ENCODE measurements at regions not wholly inside any gene's neighbourhood (a gene's known extent, or its start where the extent isn't known, plus 50 kb on each side); places are given as distances from the start of the nearest gene placed in this dataset.

DNA sequence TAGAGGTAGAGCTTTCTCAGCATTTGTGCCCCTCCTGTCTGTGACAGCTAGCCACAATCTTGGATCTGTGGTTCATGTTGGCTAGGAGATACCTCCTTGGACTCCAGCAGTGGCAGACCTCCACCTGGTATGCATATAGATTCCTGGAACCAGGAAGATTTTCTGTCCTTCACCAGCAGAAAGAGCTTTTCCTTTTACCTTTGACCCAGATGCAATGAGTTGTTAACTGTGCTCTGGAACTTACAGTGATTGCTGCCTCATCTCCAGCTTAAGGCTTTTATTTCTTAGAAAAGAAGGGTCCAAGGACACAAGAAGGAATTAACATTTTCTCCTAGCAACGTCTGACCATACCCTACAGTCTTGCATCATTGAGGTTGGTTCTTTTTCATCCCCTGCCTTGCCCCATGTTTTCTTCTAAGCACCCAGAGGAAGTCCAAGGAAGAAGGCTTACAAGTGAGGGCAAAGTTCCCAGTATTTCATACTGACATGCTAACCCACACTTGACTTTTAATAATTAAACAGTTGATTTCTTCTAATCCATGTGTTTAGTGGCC is 217.1 kb upstream of the ARHGAP24 start:
- Histone ChIP-seq H3K9me1 (replicated peaks; ENCODE audit: control insufficient read depth, extremely low read depth, insufficient read depth, low read length) (no peaks in the 10 kb centered on the region), H2AFZ (ENCODE audit: low read depth, low read length) (no peak overlapping the region), H3K9me3 (replicated peaks; ENCODE audit: control insufficient read depth, insufficient read depth, low read length) (no peaks in the 10 kb centered on the region), H3K27me3 (ENCODE audit: control insufficient read depth in 2 of 2, insufficient read depth in 2 of 2, low read length in 2 of 2) (peaks cover 0 to 4% of the 10 kb centered on the region in 2 experiments), H3K27ac (ENCODE audit: insufficient read depth, low read depth, low read length) (no peak overlapping the region), H3K4me1 (ENCODE audit: control insufficient read depth, extremely low read depth, insufficient read depth, low read length) (no peaks in the 10 kb centered on the region), H3K9ac (replicated peaks; ENCODE audit: extremely low read depth, insufficient read depth, low read length) (no peak overlapping the region), H3K4me2 (ENCODE audit: insufficient read depth, low read length) (no peak overlapping the region), H3K79me2 (ENCODE audit: control insufficient read depth, insufficient read depth, low read length) (no peaks in the 10 kb centered on the region), H4K20me1 (replicated peaks; ENCODE audit: control insufficient read depth, extremely low read depth, insufficient read depth, low read length) (no peaks in the 10 kb centered on the region), H3K36me3 (ENCODE audit: control insufficient read depth in 2 of 2, extremely low read depth in 1 of 2, insufficient read depth in 2 of 2, low read length in 2 of 2) (no peaks in the 10 kb centered on the region), H3K4me3 (replicated peaks in 1 of 3; ENCODE audit: insufficient read depth in 1 of 3, low read depth in 1 of 3, low read length in 3 of 3) (no peak overlapping the region)
- TF ChIP-seq GATA2 (IDR thresholded peaks at IDR 0.05; ENCODE audit: insufficient read depth, insufficient read length, low read depth, low read length) (no peak), POLR2A (IDR thresholded peaks at IDR 0.05; ENCODE audit: low read depth, low read length) (no peak), EZH2 (IDR thresholded peaks at IDR 0.05; ENCODE audit: borderline replicate concordance, low read depth, low read length, severe bottlenecking) (no peak), JUN (IDR thresholded peaks at IDR 0.05; ENCODE audit: borderline replicate concordance, insufficient read depth, insufficient read length, low read depth) (no peak), MYC (IDR thresholded peaks at IDR 0.05; ENCODE audit: low read depth, low read length) (no peak), POLR2AphosphoS5 (IDR thresholded peaks at IDR 0.05; ENCODE audit: insufficient read depth, low read depth, low read length) (no peak), MAX (IDR thresholded peaks at IDR 0.05; ENCODE audit: insufficient read depth, insufficient read length) (no peak)
- CTCF ChIA-PET, result no interaction called here
- DNase-seq (ENCODE audit: low read depth, low spot score) (no peak), FAIRE-seq (no peak)
- intact Hi-C loops (cut with micrococcal nuclease), result no loop called here
- BruUV-seq (replicated peaks), result no TSS peak
- dilution Hi-C loops (cut with MboI; ENCODE audit: extremely low pct_ligation_motif_present, low sequenced_read_pairs), result no loop called here
- POLR2A ChIA-PET, result no interaction called here

GRCh38 chr4:85260064-85260463 is 214.9 kb upstream of the ARHGAP24 start:
- no peak overlapping the region for H2AFZ ChIP-seq (ENCODE audit: low read depth, low read length)
- no peak overlapping the region for H3K27ac ChIP-seq (ENCODE audit: insufficient read depth, low read depth, low read length)
- H3K79me2 ChIP-seq (ENCODE audit: control insufficient read depth, insufficient read depth, low read length), result no peaks in the 10 kb centered on the region
- FAIRE-seq, result no peak
- CTCF ChIA-PET, result interaction anchor here (0.8 kb wide), 1 partner anchor 18 kb away, joined by 3 read pairs; no protein-coding TSS in a partner anchor
- BruUV-seq (replicated peaks), result no TSS peak
- dilution Hi-C loops (cut with MboI; ENCODE audit: extremely low pct_ligation_motif_present, low sequenced_read_pairs), result no loop called here
- H3K4me2 ChIP-seq (ENCODE audit: insufficient read depth, low read length), result no peak overlapping the region
- no peaks in the 10 kb centered on the region for H3K4me1 ChIP-seq (ENCODE audit: control insufficient read depth, extremely low read depth, insufficient read depth, low read length)
- H3K9ac ChIP-seq (replicated peaks; ENCODE audit: extremely low read depth, insufficient read depth, low read length), result no peak overlapping the region
- peaks cover 0 to 4% of the 10 kb centered on the region in 2 experiments for H3K27me3 ChIP-seq (ENCODE audit: control insufficient read depth in 2 of 2, insufficient read depth in 2 of 2, low read length in 2 of 2)
- H3K4me3 ChIP-seq (replicated peaks in 1 of 3; ENCODE audit: insufficient read depth in 1 of 3, low read depth in 1 of 3, low read length in 3 of 3), result no peak overlapping the region
- no peak for DNase-seq (ENCODE audit: low read depth, low spot score)
- TF ChIP-seq, protein P1, sequence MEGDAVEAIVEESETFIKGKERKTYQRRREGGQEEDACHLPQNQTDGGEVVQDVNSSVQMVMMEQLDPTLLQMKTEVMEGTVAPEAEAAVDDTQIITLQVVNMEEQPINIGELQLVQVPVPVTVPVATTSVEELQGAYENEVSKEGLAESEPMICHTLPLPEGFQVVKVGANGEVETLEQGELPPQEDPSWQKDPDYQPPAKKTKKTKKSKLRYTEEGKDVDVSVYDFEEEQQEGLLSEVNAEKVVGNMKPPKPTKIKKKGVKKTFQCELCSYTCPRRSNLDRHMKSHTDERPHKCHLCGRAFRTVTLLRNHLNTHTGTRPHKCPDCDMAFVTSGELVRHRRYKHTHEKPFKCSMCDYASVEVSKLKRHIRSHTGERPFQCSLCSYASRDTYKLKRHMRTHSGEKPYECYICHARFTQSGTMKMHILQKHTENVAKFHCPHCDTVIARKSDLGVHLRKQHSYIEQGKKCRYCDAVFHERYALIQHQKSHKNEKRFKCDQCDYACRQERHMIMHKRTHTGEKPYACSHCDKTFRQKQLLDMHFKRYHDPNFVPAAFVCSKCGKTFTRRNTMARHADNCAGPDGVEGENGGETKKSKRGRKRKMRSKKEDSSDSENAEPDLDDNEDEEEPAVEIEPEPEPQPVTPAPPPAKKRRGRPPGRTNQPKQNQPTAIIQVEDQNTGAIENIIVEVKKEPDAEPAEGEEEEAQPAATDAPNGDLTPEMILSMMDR (IDR thresholded peaks at IDR 0.05; ENCODE audit: extremely low read depth in 1 of 2, insufficient read depth in 1 of 2, low read depth in 1 of 2, low read length in 2 of 2), result no peak
- TF ChIP-seq JUN (IDR thresholded peaks at IDR 0.05; ENCODE audit: borderline replicate concordance, insufficient read depth, insufficient read length, low read depth) (no peak), POLR2A (IDR thresholded peaks at IDR 0.05; ENCODE audit: low read depth, low read length) (no peak), MYC (IDR thresholded peaks at IDR 0.05; ENCODE audit: low read depth, low read length) (no peak), MAX (IDR thresholded peaks at IDR 0.05; ENCODE audit: insufficient read depth, insufficient read length) (no peak), FOS (IDR thresholded peaks at IDR 0.05; ENCODE audit: borderline replicate concordance, insufficient read depth, low read length) (no peak), GATA2 (IDR thresholded peaks at IDR 0.05; ENCODE audit: insufficient read depth, insufficient read length, low read depth, low read length) (no peak)
- H4K20me1 ChIP-seq (replicated peaks; ENCODE audit: control insufficient read depth, extremely low read depth, insufficient read depth, low read length), result no peaks in the 10 kb centered on the region
- no peaks in the 10 kb centered on the region for H3K36me3 ChIP-seq (ENCODE audit: control insufficient read depth in 2 of 2, extremely low read depth in 1 of 2, insufficient read depth in 2 of 2, low read length in 2 of 2)
- no peaks in the 10 kb centered on the region for H3K9me1 ChIP-seq (replicated peaks; ENCODE audit: control insufficient read depth, extremely low read depth, insufficient read depth, low read length)
- intact Hi-C loops (cut with micrococcal nuclease), result no loop called here
- no peaks in the 10 kb centered on the region for H3K9me3 ChIP-seq (replicated peaks; ENCODE audit: control insufficient read depth, insufficient read depth, low read length)
- POLR2A ChIA-PET, result no interaction called here
